WERI-Rb-1 (cell line): ENCODE measurements at regions not wholly inside any gene's neighbourhood (a gene's known extent, or its start where the extent isn't known, plus 50 kb on each side); places are given as distances from the start of the nearest gene placed in this dataset.

Source experiments
- DNase-seq: peaks from one replicate; pipeline ENCODE4 v3.0.0-alpha.2; 2020
- H3K27ac ChIP-seq: fragments of 250-450 bp; sonication (Bioruptor Pico); 2 replicates; pipeline ENCODE4 v1.5.1; 2020; ENCODE audit warnings: mild to moderate bottlenecking, moderate library complexity
- H3K27me3 ChIP-seq: fragments of 250-450 bp; sonication (Bioruptor Pico); 2 replicates; pipeline ENCODE4 v1.5.1; 2021; ENCODE audit warnings: mild to moderate bottlenecking, low read depth, moderate library complexity; ENCODE audit not compliant: insufficient read depth, severe bottlenecking
- H3K36me3 ChIP-seq: fragments of 250-450 bp; sonication (Bioruptor Pico); 2 replicates; pipeline ENCODE4 v1.5.1; 2020; ENCODE audit warnings: mild to moderate bottlenecking, moderate library complexity
- H3K4me3 ChIP-seq: 2 replicates; pipeline ENCODE4 v1.5.1; 2011; ENCODE audit warnings: low read depth, mild to moderate bottlenecking, control low read depth, low read length
- H3K9me3 ChIP-seq: fragments of 250-450 bp; sonication (Bioruptor Pico); 2 replicates; pipeline ENCODE4 v1.5.1; 2021; ENCODE audit warnings: mild to moderate bottlenecking, moderate library complexity; ENCODE audit not compliant: severe bottlenecking
- TF ChIP-seq, protein P1 (sequence below): IDR thresholded peaks from 2 replicates; pipeline ENCODE4 v1.5.1; 2011; ENCODE audit warnings: low read depth, mild to moderate bottlenecking, control low read depth, inconsistent platforms, low read length

DNA sequence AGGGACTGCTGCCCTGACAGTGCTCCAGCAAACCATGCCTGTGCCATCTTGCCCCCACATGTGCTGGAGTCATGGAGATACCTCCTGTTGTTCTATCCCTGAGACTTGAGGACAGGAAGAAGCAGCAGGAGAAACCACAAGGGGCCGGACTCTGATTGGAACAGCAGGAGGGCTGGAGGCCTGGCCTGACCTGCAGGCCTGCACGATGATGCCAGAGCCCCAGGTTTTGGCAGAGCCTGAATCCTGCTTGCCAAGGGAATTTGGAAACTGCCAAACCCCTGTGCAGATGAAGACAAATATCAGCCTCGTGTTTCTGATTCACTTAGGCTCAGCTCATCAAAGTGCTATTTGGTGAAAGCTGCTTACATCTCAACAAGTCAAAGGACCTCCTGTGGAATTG lies 177.6 kb downstream of the MAFB start:
- H3K4me3 ChIP-seq: no peak overlapping the region
- H3K27ac ChIP-seq: no peak overlapping the region
- TF ChIP-seq, protein P1, sequence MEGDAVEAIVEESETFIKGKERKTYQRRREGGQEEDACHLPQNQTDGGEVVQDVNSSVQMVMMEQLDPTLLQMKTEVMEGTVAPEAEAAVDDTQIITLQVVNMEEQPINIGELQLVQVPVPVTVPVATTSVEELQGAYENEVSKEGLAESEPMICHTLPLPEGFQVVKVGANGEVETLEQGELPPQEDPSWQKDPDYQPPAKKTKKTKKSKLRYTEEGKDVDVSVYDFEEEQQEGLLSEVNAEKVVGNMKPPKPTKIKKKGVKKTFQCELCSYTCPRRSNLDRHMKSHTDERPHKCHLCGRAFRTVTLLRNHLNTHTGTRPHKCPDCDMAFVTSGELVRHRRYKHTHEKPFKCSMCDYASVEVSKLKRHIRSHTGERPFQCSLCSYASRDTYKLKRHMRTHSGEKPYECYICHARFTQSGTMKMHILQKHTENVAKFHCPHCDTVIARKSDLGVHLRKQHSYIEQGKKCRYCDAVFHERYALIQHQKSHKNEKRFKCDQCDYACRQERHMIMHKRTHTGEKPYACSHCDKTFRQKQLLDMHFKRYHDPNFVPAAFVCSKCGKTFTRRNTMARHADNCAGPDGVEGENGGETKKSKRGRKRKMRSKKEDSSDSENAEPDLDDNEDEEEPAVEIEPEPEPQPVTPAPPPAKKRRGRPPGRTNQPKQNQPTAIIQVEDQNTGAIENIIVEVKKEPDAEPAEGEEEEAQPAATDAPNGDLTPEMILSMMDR: no peak

GRCh38 chr20:40510622-40511021 lies 178.4 kb downstream of the MAFB start:
- Histone ChIP-seq H3K27me3 (peaks cover 64% of the 10 kb centered on the region), H3K9me3 (no peaks in the 10 kb centered on the region), H3K36me3 (no peaks in the 10 kb centered on the region), H3K27ac (no peak overlapping the region), H3K4me3 (no peak overlapping the region)
- TF ChIP-seq, protein P1: no peak
- no peak for DNase-seq

More for the DNA sequence above, 177.6 kb downstream of the MAFB start:
- H3K9me3 ChIP-seq: no peaks in the 10 kb centered on the region
- no peaks in the 10 kb centered on the region for H3K36me3 ChIP-seq
- H3K27me3 ChIP-seq: peaks cover 64% of the 10 kb centered on the region
- DNase-seq: no peak

GRCh38 chr20:40508821-40509220 lies 180.2 kb downstream of the MAFB start:
- Histone ChIP-seq H3K9me3 (no peaks in the 10 kb centered on the region), H3K36me3 (no peaks in the 10 kb centered on the region), H3K27me3 (peaks cover 64% of the 10 kb centered on the region), H3K4me3 (no peak overlapping the region), H3K27ac (no peak overlapping the region)
- DNase-seq: no peak
- TF ChIP-seq, protein P1: no peak

GRCh38 chr20:40506537-40506939 lies 182.5 kb downstream of the MAFB start:
- H3K4me3 ChIP-seq: no peak overlapping the region
- TF ChIP-seq, protein P1: no peak
- H3K36me3 ChIP-seq: no peaks in the 10 kb centered on the region
- H3K27me3 ChIP-seq: peaks cover 55% of the 10 kb centered on the region
- H3K27ac ChIP-seq: no peak overlapping the region
- DNase-seq: no peak
- H3K9me3 ChIP-seq: no peaks in the 10 kb centered on the region

DNA sequence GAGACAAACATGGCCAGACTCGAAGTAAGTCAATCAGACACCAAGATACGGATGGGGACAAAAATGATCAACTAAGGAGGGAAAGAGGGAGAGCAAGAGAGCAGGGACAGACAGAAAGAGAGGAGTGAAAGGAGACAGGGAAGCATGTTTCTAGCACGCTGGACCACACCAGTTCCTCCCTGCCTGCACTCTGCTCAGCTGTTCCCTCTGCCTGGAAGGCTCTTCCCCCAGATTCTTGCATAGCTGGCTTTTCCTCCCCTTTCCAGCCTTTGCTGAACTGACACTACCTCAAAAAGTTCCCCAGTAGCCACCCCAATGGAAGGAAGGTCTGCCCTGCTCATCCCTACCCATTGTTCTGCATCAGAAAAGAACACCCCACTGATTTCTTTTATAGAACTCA lies 185.9 kb downstream of the MAFB start:
- Histone ChIP-seq H3K27me3 (peaks cover 38% of the 10 kb centered on the region), H3K36me3 (no peaks in the 10 kb centered on the region), H3K27ac (no peak overlapping the region), H3K9me3 (no peaks in the 10 kb centered on the region), H3K4me3 (no peak overlapping the region)
- no peak for DNase-seq
- TF ChIP-seq, protein P1: no peak

- no peak overlapping the region for H3K27ac ChIP-seq
Measured at GRCh38 chr20:40502576-40502975, 186.5 kb downstream of the MAFB start.

More at GRCh38 chr20:40502576-40502975, 186.5 kb downstream of the MAFB start:
- H3K27me3 ChIP-seq: peaks cover 37% of the 10 kb centered on the region
- DNase-seq: no peak
- H3K9me3 ChIP-seq: no peaks in the 10 kb centered on the region
- no peaks in the 10 kb centered on the region for H3K36me3 ChIP-seq
- TF ChIP-seq, protein P1: no peak
- no peak overlapping the region for H3K4me3 ChIP-seq
